SIG-M5 treated with dmso at 0.1 percent for 504 hours (cell line): ENCODE measurements at regions not wholly inside any gene's neighbourhood (a gene's known extent, or its start where the extent isn't known, plus 50 kb on each side); places are given as distances from the start of the nearest gene placed in this dataset.
"Not testable (repeated sequence)": the region's sequence is repeated elsewhere in the genome, so short reads cannot be mapped to it uniquely, and the experiment has no call there.

Experiments used
- DNase-seq: peaks from one replicate; lab custom pipeline; 2025; ENCODE audit not compliant: unreplicated experiment; lab: John Stamatoyannopoulos, UW

- no peak for DNase-seq
These were observed 540.0 kb upstream of the SLC39A10 start for GRCh38 chr2:195117011-195117410.

- no peak for DNase-seq
These were observed 541.3 kb upstream of the SLC39A10 start for GRCh38 chr2:195115738-195116137.

GRCh38 chr2:195108182-195108581 is 548.8 kb upstream of the SLC39A10 start:
- DNase-seq, result no peak

- DNase-seq, result no peak
These were observed 550.2 kb upstream of the SLC39A10 start for GRCh38 chr2:195106681-195107380.

GRCh38 chr2:195105581-195105980 is 551.4 kb upstream of the SLC39A10 start:
- DNase-seq, result no peak

- DNase-seq, result no peak
These were observed 562.7 kb upstream of the SLC39A10 start for GRCh38 chr2:195094330-195094729.

- DNase-seq, result no peak
These were observed 564.7 kb upstream of the SLC39A10 start for GRCh38 chr2:195092341-195092740.

GRCh38 chr2:195072806-195073205 is 584.2 kb upstream of the SLC39A10 start:
- DNase-seq, result not testable (repeated sequence)

- DNase-seq, result no peak
These were observed 600.0 kb upstream of the SLC39A10 start for GRCh38 chr2:195057001-195057400.

GRCh38 chr2:195055996-195056395 is 601.0 kb upstream of the SLC39A10 start:
- DNase-seq, result no peak

- DNase-seq, result no peak
These were observed 605.6 kb upstream of the SLC39A10 start for GRCh38 chr2:195051401-195051800.

GRCh38 chr2:195049372-195050031 is 607.5 kb upstream of the SLC39A10 start:
- DNase-seq, result no peak

- DNase-seq, result no peak
These were observed 609.1 kb upstream of the SLC39A10 start for GRCh38 chr2:195047955-195048354.

GRCh38 chr2:195044801-195045200 is 612.2 kb upstream of the SLC39A10 start:
- DNase-seq, result no peak

GRCh38 chr2:195038153-195038552 is 618.9 kb upstream of the SLC39A10 start:
- no peak for DNase-seq

GRCh38 chr2:195037045-195037444 is 620.0 kb upstream of the SLC39A10 start:
- DNase-seq, result no peak

- no peak for DNase-seq
These were observed 625.6 kb upstream of the SLC39A10 start for GRCh38 chr2:195031411-195031810.

- DNase-seq, result no peak
These were observed 627.0 kb upstream of the SLC39A10 start for GRCh38 chr2:195029804-195030654.

GRCh38 chr2:195027947-195028346 is 629.1 kb upstream of the SLC39A10 start:
- no peak for DNase-seq

GRCh38 chr2:195026261-195026660 is 630.8 kb upstream of the SLC39A10 start:
- DNase-seq, result no peak

- no peak for DNase-seq
These were observed 634.6 kb upstream of the SLC39A10 start for GRCh38 chr2:195022508-195022830.
